ENCODE measurements at regions not wholly inside any gene's neighbourhood (a gene's known extent, or its start where the extent isn't known, plus 50 kb on each side); places are given as distances from the start of the nearest gene placed in this dataset.
"Not testable (repeated sequence)": the region's sequence is repeated elsewhere in the genome, so short reads cannot be mapped to it uniquely, and the experiment has no call there.

DNA sequence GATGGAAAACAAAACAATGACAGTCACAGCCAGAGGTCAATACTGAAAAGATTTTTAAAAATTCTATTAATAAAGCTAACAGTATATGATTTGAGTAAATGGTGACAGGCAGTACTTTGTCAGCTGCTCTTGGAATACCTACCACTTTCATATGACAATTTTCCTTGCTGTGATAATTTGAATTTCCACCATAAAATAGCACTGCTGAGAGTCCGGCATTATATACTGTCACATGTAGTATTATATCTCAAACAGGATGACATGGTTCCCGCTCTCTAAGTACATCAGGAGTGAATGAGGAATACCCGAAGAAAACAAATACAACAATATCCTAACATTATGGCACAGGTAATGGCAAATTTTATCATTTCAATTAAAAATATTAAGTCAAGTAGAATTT lies 146.8 kb upstream of the TMPRSS15 start:
- no peak for DNase-seq (ENCODE audit: low read depth)

DNA sequence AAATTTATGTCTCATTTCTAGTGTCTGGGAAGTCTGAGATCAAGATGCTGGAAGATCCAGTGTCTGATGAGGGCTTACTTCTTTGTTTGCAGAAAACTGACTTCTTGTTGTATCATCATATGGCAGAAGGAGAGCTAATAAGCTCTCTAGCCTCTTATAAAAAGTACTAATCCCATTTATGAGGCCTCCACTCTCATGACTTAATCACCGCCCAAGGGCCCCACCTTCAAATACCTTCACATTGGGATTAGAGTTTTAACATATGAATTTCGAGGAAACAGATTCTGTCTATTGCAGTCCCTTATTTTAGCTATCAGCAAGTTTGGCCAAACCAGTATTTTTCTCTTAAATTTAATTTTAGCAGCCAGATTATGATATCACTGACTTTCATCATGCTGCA lies 150.2 kb upstream of the TMPRSS15 start:
- DNase-seq (ENCODE audit: low read depth) = no peak

DNA sequence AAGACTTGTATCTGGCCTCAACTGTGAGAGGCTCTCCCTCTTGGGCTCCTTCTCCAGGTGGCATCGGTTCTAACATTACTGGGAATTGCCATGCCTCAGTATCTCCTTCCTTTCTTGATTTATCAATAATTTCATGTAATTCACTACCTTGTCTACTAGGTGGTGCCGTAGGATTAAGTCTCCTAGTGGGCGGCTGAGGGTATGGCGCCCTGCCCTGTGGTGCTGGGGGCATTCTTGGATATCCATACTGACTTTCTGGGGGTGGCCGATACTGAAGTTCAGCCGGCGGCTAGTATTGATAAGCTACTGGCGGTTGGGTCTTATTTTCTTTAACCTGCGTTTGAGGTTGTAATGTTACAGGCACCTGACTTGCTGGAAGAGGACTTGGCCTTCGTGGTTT lies 164.2 kb upstream of the TMPRSS15 start:
- DNase-seq (ENCODE audit: low read depth) = not testable (repeated sequence)

DNA sequence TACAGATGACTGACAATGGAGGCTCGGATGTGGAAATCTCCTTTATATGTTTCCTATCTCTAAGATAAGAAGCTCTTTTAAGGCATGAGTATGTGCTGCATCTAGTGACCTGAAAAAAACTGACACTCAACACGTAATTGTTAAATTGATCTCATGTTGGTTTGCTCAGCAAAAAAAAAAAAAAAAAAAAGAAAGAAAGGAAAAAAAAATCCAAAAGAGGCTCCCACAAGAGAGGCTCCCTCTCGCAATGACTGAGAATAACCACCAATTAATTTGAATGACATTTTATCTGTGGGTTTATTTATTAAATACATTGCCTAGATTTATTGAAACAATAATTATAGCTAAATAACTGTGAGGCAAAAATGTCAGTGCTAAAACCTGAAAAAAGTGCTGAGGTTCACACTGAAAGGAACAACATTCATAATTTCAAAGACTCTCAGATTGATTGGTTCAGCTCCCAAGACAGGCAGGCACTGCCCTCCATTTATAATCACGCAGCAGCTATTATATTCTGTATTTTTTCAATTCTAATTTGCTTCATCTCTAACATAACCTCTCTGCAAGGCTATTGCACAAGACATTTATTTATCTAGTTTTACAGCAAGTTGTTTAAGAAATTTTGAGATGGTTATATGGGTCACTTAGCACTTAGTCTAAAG lies 184.5 kb upstream of the TMPRSS15 start:
- no peak for DNase-seq (ENCODE audit: low read depth)

DNA sequence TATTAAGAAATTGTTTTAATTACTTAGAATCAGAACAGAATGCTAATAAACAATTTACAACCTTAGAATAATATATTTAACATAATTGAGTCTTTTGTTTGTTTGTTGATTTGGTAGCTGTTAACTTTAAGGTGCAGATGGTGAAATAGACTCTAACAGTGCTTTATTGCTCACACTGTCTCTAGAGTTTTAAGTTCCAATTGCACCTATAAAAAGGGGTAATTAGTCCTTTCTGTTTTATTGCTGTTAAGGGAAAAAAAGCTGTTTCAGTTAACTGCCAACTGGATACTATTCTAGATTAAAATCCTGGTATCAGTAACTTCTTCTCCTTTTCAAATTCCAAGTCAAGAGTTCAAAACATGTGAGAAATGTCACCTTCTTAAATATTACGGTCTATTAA lies 197.6 kb upstream of the TMPRSS15 start:
- no peak for DNase-seq (ENCODE audit: low read depth)

DNA sequence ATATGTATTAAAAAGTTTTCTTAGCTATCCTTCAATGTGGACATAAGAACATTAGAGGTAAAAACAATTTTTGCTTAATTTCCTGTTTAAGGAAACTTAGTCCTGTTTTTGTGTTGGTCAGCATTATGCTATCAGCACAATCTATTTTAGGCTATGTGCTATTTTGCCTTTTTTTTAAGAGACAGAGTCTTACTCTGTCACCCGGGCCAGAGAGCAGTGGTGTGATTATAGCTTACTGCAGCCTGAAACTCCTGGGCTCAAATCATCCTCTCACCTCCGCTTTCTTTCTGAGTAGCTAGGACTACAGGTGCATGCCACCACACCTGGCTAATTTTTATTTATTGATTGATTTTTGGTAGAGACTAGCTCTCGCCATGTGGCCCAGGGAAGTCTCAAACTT lies 199.1 kb upstream of the TMPRSS15 start:
- DNase-seq (ENCODE audit: low read depth) = no peak

DNA sequence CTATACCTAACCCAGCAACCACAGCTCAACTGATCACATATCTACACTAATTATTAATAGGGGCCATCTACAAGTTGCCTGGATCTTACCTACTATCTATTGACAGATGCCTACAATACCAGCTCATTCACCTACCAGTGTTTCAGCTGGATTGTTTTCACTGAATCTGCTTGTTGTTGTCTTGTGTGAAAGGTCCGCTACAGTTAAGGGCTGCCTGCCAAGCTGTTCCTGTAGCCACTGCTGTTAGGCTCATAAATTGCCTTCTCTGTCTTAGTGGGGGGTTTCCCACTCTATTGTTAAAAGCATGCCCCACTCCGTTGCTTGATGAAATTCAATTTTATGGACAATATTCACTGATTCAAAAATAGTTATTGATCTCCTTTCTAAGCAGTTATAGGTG lies 199.7 kb upstream of the TMPRSS15 start:
- DNase-seq (ENCODE audit: low read depth) = no peak

DNA sequence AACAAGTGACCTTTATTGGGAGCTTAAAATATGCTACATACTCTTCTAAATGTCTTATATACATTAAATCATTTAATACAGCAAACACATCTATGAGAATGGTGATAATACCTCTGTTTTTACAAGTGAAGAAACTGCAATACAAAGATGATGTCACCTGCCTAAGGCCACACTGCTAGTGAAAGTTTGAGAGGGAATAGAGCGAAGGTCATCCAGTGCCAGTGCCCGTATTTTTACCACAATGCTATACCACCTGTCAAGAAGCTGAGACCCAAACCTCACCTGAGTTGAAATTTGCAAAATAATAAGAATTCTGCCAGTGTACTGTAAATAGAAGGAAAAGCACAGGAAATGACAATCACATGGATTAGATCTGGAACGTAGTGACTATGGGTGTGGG lies 200.4 kb upstream of the TMPRSS15 start:
- no peak for DNase-seq (ENCODE audit: low read depth)

DNA sequence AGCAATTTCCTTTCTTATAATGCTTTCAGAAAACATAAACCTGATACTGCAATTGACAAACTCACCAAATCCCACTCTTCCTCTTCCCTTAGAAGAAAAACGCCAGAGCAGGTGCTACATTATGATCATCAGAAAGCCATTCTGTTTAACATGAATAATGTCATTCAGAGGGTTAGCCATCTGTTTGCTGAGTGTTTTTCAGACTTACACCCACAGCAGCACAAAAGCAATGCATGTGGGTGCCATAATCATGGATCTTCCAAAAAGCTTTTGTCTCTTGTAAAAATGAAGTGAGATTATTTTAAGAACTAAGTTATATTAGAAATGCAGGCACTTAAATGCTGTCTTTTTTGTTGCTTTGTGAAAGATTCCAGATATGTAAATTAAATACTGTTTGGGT lies 204.6 kb upstream of the TMPRSS15 start:
- DNase-seq (ENCODE audit: low read depth) = no peak

DNA sequence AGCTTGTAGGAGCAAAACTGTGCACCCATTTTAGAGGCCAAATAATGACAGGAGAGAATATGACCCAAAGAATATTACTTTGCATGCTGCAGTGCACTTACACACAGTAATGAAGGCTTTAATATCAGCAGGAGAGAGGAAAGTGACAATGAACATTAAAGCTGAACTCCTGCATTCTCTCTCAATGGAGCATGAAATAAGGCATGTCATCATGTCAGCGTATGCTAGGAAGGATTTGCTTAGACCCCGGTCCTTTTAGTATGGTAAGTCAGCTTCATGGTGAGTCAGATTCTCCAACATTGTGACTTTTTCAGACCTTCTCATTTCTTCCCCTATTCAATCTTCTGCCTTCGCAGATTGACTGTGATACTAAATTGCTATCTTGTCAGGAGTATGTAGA lies 210.7 kb upstream of the TMPRSS15 start:
- DNase-seq (ENCODE audit: low read depth) = no peak

DNA sequence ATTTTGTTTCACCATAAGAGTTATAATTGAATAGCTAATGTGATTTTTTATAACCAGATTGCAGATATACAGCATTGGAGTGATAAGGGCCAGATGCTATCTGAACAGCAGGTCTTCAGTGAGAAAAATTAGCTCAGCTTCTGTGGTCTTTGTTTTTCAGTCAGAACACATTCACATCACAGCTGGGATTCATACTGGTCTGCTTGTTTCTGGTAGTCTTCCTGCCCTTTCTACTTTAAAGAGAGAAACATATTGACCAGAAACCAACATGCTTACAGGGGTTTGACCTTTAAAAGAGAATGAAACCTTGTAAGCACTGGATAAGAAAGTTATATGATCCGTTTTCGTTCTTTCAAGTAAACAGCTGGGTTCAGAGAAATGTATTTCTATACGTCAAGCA lies 213.7 kb upstream of the TMPRSS15 start:
- DNase-seq (ENCODE audit: low read depth) = no peak

DNA sequence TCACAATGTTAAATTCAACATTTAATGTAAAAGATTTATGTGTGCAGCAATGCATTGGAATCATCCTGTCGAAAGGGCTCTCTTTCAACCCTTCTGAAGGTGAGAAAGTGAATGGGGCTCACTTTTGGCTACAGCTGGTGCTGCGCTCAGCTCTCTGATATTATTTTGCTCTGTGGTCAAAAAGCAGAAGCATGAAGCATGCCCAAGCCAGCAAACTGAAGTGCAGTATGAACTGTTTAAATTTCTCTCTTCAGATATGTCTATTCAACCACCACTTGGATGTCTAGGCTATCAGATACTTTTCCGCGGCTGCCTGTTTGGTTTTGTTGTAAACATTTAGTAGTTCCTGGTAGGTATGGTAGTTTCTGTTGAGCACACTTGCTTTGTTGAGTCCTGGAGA lies 216.9 kb upstream of the TMPRSS15 start:
- DNase-seq (ENCODE audit: low read depth) = no peak

DNA sequence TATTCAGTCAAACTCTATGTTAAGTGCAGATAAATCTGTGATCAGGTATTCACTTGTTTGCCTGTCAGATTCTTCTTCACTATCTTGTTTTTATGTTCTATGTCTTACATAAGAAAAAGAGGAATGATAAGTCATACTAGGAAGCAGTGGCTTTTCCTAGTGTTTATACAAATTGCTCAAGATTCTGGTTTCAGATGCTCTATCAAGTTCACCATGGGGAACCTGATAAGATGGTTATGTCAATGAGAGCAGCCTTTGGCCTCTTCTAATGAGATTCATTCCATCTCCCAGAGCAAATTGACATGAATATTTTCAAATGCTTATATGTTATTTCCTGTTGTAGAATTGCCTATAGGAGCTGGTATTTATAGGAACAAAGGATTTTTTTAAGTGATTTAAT lies 218.8 kb upstream of the TMPRSS15 start:
- no peak for DNase-seq (ENCODE audit: low read depth)

DNA sequence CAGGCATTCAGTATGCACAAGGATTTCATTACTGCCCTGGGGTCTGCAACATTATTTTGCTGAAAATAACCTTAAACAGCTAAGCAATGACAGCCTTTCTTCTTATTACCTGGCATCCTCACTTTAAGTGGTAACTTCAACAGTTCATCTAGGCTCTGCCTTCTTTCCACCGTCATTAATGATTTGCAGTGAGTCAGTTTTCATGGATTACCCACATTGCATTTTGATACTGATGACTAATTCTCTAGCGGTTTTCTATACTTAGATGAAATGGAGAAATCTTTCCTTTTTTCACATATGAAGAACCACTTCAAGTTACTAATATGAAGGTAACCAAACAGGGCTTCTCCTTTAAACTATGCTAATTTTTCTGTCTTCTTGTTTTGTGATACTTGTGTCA lies 226.9 kb upstream of the TMPRSS15 start:
- DNase-seq (ENCODE audit: low read depth) = no peak

DNA sequence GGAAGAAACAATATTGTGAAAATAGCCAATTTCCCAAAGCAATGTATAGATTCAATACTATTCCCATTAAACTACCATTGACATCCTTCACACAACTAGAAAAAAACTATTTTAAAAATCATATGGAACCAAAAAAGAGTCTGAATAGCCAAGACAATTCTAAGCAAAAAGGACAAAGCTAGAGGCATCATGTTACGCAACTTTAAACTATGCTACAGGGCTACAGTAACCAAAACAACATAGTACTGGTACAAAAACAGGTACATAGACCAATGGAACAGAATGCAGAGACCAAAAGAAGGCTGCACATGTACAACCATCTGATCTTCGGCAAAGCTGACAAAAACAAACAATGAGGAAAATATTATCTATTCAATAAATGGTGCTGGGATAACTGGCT lies 233.3 kb upstream of the TMPRSS15 start:
- no peak for DNase-seq (ENCODE audit: low read depth)

DNA sequence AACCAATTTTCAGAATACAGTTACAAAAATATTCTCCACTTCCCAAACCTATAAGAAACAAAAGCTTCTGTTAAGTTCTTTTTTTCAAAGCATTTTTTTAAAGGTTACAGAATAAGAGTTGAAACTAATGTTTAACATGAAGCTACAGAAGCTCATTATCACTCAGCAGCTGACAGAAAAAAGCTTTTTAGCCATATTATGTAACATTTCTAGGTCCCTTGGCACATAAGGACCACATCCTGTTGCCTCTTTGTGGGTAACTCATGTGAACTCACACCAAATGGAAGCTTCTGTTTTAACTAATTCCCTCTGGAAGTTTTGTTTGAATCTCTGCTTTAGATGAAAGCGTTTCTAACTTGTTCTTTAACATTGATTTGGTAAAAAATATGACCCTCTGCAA lies 242.5 kb upstream of the TMPRSS15 start:
- DNase-seq (ENCODE audit: low read depth) = no peak

DNA sequence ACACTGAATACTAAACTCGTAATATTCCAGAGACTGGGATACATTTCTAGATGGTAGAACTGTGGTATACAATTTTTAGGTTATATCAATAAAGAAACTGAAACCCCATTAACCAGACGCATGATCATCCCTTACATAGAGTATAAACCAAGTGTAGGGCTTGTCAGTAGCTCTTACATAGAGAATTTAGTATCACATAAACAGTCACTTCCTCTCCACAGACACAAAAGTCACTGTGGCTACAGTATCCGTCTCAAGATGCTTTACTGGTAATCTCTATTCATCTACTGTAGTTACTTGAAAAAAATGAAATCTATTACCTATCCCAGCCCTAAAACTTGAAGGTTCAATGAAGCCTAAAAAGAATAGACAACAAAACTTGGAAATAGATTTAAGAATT lies 252.3 kb upstream of the TMPRSS15 start:
- DNase-seq (ENCODE audit: low read depth) = no peak

DNA sequence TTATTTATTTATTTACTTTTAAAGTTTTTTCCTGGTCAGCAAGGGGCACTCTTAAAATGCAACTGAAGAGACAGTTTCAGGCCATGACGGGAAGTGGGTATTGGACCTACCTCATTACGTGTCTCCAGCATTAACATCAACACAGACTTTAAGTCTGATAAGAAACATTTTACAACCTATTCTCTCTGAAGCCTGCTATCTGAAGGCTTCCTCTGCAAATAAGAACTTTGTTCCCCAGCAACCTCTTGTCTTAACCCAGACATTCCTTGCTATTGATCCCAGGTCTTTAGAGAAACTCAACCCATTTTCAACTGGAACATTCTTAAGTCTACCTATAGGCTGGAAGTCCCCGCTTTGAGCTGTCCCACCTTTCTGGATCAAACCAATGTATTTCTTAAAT lies 258.3 kb upstream of the TMPRSS15 start:
- no peak for DNase-seq (ENCODE audit: low read depth)

DNA sequence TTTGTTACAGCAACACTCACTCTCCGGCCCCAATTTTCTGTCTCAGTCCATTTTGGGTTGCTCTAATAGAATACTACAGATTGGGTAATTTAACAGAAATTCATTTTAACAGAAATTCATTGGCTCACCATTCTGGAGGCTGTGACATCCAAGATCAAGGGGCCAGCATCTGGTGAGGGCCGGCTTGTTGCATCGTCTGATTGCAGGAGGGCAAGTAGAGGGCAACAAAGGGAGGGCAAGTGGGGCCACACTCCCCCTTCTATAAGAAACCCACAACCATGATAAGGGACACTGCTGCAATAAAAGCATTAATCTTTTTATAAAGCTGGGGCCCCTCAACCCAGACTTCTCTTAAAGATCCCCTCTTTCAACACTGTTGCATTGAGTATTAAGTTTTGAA lies 260.1 kb upstream of the TMPRSS15 start:
- DNase-seq (ENCODE audit: low read depth) = no peak

DNA sequence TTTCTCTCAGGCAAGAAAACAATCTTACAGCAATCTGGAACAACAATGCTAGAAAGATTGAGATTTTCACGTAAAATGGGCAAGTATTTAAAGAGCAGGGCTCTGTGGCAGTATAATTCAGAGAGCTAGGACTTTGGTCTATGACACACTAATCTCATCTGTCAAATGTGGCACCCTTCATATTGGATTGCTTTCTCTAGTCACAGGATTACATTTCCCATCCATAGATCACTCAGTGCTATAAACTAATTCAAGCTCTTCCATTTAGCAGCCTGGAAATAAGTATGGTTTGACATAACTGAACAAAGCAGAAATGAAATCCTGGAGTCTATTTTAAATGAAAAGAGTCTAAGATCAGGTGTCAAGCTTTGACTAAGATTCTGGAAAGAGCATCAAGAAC lies 263.1 kb upstream of the TMPRSS15 start:
- no peak for DNase-seq (ENCODE audit: low read depth)

DNA sequence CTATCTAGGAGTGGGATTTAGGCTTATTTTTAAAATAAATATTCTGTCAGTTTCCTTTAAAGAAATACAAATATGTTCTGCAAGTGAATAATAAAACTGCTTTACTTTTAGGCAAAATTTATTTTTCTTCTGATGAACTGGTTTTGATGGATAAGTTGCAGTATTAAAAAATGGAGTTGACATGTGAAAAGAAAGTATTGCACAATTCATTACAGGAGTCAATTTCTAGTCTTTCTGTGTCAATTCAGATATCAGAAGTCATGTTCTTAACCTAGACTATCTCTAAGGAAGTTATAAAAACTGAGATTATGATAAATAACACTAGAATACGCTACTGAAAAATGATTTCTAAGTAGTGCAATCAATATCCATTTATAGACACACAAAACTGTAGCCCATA lies 270.2 kb upstream of the TMPRSS15 start:
- DNase-seq (ENCODE audit: low read depth) = no peak

DNA sequence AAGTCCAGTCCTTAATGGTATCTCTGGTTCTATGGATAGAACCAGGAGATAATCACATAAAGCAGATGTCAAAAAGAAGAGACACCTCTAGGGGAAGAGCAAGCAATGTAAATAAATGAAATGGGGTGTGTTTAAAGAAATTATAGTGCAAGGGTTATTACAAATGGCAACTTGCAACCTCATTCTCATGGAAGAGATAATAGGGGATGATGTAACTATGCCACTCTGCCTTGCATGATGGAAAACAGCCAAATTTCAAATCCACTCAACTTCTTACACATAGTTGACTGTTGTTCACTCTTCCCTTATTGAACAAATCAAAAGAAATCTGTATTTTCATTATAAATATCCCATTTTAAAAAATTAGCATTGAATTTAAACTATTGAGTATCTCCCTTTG lies 274.0 kb upstream of the TMPRSS15 start:
- DNase-seq (ENCODE audit: low read depth) = no peak

DNA sequence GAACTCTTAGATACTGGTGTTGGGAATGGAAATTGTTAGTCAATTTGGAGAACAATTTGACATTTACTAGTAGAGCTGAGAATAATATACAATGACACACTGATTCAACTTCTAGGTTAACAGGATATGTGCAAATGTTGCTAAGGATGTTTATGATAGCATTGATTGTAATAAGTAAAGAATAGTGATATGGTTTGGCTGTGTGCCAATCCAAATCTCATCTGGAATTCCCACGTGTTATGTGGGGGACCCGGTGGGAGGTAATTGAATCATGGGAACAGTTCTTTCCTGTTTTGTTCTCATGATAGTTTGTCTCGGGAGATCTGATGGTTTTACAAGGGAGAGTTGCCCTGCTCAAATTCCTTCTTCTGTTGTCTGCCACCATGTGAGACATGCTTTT lies 302.4 kb upstream of the TMPRSS15 start:
- DNase-seq (ENCODE audit: low read depth) = no peak

DNA sequence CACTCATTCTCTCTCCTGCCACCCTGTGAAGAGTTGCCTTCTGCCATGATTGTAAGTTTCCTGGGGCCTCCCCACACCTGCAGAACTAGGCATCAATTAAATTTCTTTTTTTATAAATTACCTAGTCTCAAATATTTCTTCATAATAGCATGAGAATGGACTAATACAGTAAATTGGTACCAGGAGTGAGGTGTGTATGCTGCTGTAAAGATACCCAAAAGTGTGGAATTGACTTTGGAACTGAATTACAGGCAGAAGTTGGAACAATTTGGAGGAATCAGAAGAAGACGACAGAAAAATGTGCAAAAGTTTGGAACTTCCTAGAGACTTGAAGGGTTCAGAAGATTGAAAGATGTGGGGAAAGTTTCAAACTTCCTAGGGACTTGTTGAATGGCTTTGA lies 308.1 kb upstream of the TMPRSS15 start:
- DNase-seq (ENCODE audit: low read depth) = no peak

DNA sequence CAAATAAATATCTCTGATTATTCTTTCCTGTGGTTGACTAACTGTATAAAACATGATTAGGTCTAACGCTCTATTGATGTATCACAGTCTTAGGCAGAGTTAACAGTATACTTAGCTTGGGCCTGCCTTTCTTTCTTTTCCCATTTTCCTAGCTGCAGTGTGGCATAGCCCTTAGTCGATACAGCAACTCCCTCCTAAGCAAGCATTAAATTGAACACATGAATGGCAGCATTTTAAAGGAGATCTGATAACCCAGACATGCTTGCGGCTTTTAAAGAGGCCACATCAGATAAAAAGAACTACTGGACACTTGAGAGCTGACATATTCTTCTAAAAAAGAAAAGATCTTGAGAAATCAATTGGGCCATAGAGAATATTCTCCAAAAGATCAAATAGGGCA lies 312.0 kb upstream of the TMPRSS15 start:
- DNase-seq (ENCODE audit: low read depth) = no peak
